GM18511 (cell line): ENCODE measurements at regions not wholly inside any gene's neighbourhood (a gene's known extent, or its start where the extent isn't known, plus 50 kb on each side); places are given as distances from the start of the nearest gene placed in this dataset.

Source experiments
- ATAC-seq: cut with Tn5 transposase; IDR thresholded peaks from one replicate; pipeline ENCODE4 v1.9.1; 2021; ENCODE audit warnings: mild to moderate bottlenecking, moderate library complexity; ENCODE audit not compliant: unreplicated experiment

DNA sequence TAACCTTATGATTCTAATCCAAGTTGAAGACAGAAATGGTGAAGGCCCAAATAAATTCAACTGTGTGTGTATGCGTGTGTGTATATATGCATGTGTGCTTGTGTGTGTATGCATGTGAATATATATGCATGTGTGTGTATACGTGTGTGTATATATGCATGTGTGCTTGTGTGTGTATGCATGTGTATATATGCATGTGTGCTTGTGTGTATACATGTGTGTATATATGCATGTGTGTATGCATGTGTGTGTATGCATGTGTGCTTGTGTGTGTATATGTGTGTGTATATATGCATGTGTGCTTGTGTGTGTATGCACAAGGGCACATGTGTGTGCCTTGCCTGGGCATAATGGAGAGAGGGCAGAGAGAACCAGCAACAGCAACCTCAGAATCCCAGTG is 184.7 kb upstream of the PLPP4 start:
- ATAC-seq: no peak

DNA sequence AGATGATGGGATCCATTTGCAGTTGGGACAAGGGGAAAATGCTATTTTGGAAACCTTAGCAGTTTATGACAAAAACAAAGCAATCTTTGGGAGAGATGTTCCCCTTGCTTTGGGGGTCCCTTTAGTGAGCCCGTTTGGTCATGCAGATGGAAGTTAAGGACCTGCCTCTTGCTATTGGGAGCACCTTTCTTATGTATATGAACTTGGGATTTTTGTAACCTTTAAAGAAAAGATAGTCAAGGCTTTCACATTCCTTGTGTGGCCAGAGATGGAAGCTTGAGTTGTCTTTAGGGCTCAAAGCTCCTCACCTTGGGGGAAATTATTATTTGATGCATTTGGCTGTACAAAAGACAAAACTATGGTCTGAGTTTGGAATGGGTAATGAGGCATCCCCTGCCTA is 179.0 kb upstream of the PLPP4 start:
- ATAC-seq: no peak

DNA sequence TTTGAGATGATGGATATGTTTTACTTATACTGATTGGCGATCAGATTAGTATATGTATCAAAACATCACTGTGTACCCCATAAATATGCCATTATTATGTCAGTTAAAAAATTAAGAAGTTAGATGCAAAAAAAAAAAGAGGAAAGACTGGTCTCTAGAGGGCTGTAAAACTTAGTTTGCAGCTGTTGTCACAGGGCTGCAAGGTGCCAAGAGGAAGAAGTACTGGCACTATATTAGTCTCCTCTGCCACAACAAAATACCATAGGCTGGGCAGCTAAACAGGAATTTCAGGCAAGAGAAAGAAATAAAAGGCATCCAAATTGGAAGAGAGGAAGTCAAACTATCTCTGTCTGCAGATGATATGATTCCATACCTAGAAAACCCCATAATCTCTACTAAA is 177.8 kb upstream of the PLPP4 start:
- no peak for ATAC-seq

DNA sequence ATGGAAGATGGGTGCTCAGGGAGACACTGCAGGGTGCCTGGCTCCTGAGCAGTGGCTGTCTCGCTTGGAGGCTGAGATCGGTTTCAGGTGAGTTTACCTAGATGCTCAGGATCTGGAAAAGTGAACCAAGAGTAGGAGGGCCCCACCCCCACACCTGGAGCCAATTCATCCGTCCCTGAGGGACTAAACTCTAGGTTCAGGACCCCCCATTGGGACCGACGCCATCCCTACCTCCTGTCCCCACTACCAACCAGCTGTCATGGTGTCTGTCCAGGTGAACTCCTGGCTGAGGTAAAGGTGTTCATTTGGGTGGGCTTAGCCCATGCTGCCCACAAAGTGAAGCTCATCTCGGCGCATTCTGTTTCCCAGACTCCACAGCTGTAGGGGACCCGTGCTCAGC is 174.6 kb upstream of the PLPP4 start:
- no peak for ATAC-seq

DNA sequence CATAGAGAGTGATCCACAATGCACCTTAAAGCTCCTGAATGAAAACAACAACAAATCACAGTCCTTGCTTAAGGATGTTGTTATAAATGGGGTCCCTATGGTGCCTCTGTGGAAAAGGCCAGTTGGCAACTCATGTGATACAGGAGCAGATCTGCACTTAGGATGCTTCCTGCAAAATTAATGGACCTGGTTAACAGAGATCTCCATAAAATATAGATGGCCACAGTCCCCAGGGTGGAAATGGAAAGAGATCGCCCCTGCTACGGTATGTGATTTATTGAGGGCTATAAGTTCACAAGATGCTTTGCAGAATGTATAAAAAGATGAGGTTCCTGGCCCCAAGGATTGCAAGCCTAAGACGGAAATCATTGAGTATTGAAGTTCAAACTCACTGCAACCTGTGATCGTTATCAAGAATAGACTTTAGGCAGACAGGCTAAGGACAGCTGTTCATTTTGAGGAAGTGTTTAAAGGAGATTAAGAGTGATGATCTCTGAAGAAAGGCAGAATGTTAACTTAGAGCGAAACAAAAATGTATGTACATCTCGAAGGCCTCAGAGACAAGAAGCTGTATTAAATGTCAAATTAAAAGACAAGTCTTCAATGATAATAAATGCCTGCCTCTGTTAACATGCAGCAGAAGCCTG is 174.1 kb upstream of the PLPP4 start:
- ATAC-seq: no peak

DNA sequence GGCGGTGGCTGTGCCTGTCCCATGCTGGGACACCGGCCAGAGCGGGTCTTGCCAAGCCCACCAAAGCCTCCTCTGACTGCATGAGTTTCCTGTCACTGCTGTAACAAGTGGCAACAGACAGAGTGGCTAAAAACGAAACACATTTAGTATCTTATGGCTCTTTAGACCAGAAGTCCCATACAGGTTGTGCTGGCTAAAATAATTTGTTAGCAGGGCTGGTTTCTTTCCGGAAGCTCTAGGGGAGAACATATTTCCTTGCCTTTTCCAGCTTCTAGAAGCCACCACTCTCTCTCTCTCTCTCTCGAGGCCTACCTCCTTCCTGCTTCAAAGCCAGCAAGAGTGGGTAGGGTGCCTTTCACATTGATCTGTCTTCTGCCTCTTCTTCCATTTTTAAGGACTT is 171.6 kb upstream of the PLPP4 start:
- ATAC-seq: no peak

DNA sequence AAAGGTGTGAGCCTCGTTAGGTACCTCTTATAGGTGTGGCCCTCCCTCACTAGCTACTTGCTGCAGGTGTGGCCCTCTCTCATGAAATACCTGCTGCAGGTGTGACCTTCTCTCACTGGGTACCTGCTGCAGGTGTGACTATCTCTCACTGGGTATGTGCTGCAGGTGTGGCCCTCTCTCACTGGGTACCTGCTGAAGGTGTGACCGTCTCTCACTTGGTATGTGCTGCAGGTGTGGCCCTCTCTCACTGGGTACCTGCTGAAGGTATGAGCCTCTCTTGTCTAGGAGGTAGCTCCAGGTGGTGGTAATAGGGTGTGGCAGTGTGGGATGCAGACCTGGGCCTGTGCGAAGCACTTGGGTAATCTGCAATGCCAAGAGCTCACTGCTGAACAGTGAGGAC is 170.7 kb upstream of the PLPP4 start:
- no peak for ATAC-seq

DNA sequence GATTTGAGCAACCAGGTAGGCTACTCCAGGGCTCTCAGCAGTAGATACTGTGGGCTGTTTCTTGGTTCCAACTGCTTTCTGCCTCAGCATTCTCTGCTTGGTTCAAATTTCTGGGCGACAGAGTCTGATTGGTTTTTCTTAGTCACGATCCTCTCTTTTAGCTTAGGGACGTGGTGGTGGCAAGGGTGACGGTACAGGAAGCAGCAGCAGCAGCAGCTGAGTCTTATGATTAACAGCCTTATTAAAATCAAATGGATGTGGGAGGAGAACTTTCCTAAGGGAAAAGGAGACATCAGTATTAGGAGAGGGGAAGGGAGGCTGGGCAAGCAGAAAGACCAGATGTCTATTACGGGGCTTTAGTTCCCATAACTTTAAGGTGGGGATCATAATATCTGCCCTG is 156.5 kb upstream of the PLPP4 start:
- ATAC-seq: no peak

DNA sequence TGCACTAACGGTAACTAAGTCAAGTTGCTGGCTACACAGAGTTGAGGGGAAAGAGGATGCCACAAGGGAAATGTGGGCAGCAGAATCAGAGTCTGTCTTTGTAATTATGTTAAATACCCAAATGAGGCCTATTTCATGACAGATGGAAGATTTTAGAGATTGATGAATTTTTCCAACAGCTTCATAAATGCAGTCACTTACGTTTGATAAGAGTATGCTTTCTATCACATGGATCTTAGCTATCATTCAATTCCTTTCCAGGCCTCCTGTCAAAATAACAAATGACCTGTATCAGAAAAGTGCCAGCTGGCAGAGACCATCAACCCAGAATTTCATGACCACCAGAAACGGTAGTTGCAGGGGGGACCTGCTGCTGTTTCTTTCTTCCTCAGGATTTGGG is 148.4 kb upstream of the PLPP4 start:
- no peak for ATAC-seq

DNA sequence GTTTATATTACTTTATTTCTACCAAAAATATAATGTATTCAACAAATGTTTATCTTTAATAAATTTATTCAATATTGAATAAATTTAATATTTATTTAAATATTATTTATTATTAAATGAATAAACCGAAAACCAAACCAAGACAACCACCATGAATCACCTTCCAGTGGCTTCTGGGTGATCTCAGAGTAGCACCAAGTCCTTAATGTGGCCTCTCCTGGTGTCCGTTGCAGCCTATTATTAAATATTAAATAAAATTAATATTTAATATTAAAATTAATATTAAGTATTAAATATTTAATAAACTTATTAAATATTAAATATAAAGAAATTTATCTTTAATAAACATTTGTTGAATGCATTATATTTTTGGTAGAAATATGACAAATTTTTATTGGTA is 143.3 kb upstream of the PLPP4 start:
- ATAC-seq: no peak

DNA sequence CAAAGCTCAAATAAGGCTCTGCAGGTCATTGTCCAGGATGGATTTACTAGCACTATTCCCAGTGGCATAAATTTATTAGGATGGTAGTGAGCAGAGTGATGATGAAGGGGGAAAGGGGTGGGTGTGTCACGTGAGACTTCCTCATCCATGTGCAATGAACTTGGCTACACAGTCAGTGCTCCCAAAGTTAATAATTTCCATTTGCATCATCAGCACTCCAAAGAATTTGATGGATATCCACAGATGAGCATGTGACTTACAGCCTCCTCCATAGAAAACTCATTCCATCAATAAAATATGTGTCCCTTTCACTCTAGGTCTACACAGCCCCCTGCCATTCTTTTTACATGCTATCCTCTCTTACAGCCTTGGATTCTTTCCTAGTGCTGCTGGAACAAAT is 142.6 kb upstream of the PLPP4 start:
- no peak for ATAC-seq

DNA sequence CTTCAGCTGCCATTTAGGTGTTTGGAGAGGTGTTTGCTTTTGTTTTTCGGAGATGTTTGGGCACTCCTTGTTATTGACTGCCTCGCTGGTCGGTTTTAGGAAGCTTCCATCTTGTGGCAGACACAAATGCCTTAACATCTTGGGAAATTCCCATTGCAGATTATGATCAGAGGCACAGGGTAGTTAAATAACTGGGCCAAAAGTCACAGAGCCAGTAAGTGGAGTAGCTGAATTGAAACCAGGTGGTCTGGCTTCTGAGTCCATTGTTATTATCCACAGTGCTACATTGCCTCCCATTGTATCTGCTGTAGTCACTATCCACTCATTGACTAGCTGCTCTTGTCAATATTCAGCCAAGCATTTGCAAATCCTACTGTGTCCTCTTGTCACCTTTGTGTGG is 138.2 kb upstream of the PLPP4 start:
- no peak for ATAC-seq

DNA sequence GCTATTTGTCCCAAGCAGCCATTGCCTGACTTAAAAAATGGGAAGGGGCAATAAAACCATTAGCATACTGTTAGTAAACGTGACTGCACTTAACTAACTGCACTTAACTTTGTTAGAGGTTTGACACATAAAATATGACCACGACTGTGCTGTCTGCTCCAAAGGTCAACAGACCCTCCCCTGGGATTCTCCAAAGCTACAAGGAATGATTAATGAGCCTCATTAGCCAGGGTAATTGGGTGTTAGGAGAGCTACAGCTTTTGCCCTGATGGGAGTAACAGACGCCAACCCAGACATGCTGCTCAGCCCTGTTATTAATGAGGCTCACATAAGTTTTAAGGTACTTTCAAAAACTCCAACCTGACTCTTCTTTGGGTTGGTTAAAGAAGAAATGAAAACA is 129.4 kb upstream of the PLPP4 start:
- ATAC-seq: no peak

DNA sequence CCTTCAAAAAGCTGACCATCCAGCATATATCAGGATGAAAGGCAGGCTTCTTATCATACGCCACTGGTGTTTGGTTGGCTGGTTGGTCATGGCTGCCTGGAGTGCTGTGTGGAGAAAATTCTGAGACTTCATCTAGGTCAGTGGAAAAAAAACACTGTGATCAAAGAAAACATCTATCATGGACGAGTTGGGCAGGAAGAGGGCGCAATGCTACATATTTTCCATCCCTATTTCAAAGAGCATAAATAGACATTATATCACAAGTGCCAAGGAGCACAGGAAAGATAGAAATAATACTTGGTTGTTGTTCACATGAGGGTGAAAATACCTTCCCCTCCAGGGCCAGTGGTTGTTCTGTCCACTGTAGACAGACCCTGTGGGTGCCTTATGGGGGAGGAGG is 128.4 kb upstream of the PLPP4 start:
- ATAC-seq: no peak

DNA sequence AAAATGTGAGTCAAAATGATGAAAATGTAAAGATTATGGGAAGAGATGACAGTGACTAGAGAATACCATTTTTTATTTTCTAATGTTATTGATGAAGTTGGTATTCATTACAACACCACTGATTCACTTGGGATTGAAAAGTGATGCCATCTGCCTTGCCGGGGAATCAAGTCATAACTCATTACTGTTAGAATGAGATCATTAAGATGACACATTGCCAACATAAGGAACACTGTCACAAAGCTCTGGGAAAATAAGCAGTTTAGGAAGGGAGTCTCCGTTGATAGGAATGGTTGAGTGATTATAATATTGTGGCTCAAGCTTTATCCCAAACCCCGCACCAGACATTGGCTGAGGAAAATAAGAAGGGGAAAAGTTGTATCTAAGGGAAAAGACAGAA is 121.5 kb upstream of the PLPP4 start:
- ATAC-seq: no peak

DNA sequence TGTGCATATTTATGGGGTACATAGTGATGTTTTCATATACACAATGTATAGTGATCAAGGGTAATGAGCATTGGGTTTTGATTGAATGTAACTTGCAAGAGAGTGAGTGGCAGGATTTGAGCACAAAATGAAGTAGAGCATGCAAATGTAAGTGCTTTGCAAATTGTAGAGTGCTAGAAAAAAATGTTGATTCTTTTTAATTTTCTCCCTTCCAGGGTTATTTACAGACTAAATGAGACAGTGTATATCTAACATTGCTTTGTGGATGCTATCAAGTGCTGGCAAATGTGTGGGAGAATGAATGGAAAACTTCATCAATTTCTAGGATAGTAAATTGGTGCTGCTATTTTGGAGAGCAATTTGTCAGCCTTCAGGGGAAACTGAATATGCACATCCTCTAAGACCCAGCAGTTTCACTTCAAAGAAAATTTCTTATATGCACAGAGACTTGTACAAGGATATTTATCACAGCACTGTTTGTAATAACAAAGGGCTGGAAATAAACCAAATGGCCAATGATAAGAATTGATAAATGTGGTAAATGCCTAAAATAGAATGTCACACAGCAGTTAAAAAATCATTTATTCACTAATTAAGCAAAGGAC is 120.6 kb upstream of the PLPP4 start:
- ATAC-seq: no peak

DNA sequence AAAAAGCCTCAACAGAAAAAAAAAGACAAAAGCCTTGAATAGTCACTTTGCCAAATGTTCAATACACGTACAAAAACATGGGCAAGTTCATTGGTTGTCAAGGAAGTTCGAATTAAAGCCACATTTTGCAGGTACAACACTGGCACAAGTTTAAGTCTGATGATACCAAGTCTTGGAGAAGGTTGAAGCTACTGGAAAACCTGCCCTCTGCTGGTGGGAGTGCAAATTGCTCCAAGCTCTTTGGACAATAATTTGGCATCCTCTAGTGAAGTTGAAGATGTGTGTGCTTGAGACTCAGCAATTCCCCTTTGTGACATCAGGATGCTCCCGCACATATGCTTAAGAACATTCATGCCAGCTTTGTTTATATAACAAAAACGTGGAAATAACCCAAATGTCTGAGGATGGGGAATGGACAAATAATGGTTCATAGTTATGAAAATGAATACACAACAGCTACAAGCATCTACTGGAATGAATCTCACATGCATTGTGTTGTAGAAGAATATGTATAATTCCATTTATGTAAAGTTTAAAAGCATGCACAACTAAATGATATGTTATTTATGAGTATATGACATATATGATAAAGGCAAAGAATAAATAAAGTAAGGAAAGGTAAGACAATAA is 120.0 kb upstream of the PLPP4 start:
- ATAC-seq: peak; percentile 60

DNA sequence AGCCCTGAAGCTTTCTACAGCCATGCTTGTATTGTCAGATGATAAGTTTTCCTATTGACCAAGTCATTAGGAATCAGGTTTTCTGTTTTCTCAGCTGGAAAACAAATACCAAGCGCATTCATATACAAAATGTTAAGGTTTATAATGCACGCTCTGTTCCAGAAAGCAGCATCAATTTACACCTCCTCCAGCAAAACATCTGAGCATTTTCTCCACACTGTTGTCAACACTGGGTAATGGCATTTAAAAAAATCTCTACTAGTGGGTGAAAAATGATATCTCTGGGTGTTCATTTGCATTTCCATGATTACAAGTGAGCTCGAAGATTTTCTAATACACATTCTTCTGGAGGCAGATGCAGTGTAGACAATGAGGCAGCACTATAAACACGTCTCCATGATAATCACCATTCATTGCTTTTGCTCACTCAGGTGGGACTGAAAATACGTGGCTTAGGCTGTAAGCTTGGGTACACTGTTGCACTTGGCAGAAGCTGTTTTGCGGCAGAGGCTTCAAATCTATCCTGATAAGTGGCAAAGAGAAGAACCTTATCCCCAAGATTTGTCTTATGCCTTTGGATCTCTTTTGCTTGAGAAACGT is 114.8 kb upstream of the PLPP4 start:
- no peak for ATAC-seq

DNA sequence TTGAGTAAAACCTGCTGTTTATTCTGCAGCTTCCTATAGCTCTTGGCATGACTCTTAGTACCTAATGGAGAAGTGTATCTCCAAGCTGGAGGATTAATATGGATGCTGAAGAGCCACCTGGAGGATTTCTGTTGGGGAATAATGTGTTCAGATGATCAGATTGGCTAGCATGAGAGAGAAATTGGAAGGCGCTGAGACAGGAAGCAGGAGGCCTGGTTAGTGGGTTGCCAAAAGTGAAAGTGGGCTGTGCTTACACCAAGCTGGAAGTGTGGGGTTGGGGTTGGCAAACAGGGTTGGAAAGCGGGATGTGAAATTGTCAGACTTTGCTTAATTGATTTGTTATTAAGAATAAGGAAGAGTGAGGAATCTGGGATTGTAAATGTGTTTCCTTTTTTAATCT is 111.8 kb upstream of the PLPP4 start:
- ATAC-seq: no peak

DNA sequence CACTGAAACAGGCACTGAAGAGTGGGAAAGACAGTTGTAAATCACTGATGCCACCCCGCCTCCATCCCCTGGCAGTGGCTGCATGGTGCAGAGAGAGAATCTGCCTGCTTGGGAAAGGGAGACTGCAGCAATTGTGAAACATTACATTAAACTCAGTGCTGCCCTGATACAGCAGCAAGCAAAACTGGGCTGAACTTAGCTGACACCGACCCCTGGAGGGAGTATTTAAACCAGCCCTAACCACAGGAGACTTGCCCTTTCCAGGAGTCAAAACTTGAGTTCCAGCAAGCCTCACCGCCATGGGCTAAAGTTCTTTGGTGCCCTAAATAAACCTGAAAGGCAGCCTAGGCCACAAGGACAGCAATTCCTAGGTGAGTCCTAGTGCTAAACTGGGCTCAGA is 109.4 kb upstream of the PLPP4 start:
- no peak for ATAC-seq

DNA sequence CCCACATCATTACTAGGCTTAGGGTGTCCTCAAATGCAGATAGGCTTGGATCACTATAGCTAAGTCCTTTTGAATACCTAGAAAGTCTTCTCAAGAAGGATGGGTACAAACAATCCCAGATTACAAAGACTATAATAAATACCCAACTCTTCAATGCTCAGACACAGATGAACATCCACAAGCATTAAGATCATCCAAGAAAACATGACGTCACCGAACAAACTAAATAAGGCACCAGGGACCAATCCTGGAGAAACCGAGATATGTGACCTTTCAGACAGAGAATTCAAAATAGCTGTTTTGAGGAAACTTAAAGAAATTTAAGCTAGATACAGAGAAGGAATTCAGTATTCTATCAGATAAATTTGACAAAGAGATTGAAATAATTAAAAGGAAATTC is 108.0 kb upstream of the PLPP4 start:
- no peak for ATAC-seq

DNA sequence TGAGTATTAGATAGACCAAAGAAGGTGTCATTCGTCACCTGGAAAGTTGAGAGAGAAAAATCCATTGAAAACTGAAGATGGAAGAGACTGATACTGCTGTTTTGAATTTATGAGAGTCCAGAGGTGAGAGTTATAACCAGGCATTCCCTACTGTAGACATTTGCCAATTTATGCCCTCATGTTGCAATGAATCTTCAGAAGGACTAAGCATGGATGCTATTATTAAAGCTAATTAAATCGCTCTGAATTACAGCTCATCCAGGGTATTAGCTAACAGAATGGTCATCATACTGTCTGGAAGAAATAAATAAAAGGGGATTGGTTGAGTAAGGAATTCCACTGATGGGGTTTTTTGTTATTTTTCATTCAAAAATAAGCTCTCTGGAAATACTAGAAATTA is 101.6 kb upstream of the PLPP4 start:
- ATAC-seq: no peak
